HG03280 (cell line): ENCODE measurements at regions not wholly inside any gene's neighbourhood (a gene's known extent, or its start where the extent isn't known, plus 50 kb on each side); places are given as distances from the start of the nearest gene placed in this dataset.

Source experiments
- ATAC-seq: cut with Tn5 transposase; IDR thresholded peaks from one replicate; pipeline ENCODE4 v1.9.1; 2021; ENCODE audit warnings: mild to moderate bottlenecking, moderate library complexity; ENCODE audit not compliant: unreplicated experiment

GRCh38 chr4:119933606-119934005 lies 133.0 kb downstream of the MAD2L1 start:
- no peak for ATAC-seq

DNA sequence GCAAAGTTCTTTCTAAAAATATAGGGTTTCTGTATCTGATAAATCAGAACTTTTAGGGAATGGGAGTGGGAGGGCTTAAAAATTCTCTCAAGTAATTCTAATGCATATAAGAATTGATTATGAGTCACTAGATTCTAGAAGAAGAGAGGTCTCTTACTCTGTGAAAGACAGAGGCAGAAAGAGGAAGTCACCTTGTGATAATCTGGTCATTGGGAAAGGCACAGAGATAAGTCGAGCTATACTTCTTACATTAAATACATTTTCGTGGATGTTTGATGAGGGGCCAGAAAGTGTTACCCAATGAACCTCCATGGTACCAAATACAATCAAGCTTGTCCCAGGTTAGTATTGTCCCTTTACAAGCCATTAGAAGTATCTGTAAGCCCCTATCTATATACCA lies 134.4 kb downstream of the MAD2L1 start:
- no peak for ATAC-seq

- ATAC-seq, result no peak
Measured at GRCh38 chr4:119930546-119930945, 136.1 kb downstream of the MAD2L1 start.

- ATAC-seq, result no peak
Measured at GRCh38 chr4:119921830-119922229, 144.8 kb downstream of the MAD2L1 start.

- ATAC-seq, result no peak
Measured at GRCh38 chr4:119906277-119906676, 160.4 kb downstream of the MAD2L1 start.

DNA sequence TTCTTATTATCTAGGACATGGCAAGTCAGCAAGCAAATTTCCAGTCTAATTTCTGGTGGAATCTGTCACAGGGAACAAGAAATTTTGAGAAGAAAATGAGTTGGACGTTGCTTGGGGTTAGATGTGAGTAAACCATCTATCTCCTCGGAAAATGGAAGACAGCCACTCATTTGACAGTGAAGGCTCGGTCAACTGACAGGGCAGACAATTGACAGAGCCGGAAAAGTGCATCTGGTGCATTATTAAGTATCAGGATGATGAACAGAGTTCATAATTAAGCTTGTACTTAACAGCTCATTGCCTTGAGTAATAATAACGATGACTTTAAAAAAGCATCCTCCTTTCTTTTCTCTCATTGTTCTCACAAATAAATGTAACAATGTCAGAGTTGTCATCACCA lies 168.4 kb downstream of the MAD2L1 start:
- ATAC-seq, result no peak

DNA sequence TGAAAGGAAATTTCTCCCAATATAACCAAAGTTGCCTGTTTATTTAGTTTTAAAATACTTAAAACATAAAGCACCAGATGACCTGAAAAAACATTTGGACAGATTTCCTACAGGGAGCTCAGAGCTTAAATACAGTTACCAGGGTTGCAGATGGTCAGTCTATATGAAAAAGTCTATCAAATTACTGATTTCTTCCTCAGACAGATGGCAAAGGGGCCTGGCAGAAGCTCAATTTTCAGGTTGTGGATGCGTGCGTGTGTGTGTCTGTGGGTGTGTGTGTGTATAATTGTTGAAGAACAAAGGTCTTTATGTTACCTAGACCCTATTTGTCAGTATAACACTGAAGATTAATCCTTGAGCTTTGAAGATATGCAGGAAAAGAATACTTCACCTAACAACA lies 169.4 kb downstream of the MAD2L1 start:
- no peak for ATAC-seq

GRCh38 chr4:119894650-119895208 lies 171.9 kb downstream of the MAD2L1 start:
- ATAC-seq, result no peak

- no peak for ATAC-seq
Measured at GRCh38 chr4:119873794-119874325, 192.8 kb downstream of the MAD2L1 start.

DNA sequence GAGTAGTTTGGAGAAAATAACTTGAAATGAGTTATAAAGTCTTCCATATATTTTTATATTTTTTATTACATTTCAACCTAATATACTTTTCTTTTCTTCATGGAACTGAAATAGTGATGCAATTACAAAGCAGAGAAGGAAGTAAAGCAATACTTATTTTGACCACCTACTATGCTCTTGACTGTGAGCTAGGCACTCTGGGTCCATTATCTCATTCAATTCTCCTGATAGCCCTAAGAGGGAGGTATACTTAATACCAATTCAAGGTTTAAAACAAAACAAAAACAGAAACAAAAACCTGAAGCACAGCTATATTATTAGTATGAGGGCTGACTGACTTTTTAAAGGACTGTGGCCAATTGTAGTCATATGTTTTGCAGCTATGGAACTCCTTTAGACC lies 193.5 kb downstream of the MAD2L1 start:
- ATAC-seq, result no peak

GRCh38 chr4:119872371-119873016 lies 194.2 kb downstream of the MAD2L1 start:
- no peak for ATAC-seq

- ATAC-seq, result no peak
Measured at GRCh38 chr4:119870856-119871255, 195.8 kb downstream of the MAD2L1 start.

GRCh38 chr4:119865789-119866188 lies 200.9 kb downstream of the MAD2L1 start:
- ATAC-seq, result no peak

DNA sequence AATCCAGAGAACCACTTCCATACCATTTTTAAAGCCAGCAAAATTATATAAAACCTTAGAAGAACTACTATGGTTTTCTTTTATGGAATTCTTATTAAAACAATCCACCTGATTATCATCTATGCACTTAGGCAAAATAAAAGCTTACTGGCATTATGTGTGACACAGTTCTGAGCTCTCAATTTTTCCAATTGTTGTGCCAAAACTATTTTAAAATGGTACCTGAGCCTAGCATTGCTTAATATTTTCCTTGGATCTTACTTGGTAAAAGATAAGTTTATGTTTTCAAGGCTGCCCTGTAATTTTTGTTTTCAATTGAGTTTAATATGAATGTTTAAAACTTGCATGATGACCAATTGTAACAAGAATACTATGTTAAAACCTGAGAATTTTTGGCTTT lies 201.3 kb downstream of the MAD2L1 start:
- no peak for ATAC-seq

GRCh38 chr4:119861731-119862130 lies 204.9 kb downstream of the MAD2L1 start:
- no peak for ATAC-seq

DNA sequence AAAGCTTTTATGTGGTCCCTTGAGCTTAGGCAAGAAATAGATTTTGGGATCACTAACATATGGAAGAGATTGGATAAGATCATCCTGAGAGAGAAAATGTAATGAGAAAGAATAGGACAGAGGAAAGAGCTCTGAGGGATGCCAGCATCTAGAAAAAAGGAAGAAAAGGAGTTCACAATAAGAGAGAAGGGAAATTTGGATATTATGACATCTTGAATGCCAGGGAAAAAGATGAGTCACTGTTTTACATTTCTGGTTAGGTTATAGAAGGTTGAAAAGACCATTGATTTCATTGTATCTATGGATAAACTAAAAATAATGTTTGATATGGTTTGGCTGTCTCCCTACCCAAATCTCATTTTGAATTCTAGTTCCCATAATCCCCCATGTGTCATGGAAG lies 208.5 kb downstream of the MAD2L1 start:
- ATAC-seq, result no peak

DNA sequence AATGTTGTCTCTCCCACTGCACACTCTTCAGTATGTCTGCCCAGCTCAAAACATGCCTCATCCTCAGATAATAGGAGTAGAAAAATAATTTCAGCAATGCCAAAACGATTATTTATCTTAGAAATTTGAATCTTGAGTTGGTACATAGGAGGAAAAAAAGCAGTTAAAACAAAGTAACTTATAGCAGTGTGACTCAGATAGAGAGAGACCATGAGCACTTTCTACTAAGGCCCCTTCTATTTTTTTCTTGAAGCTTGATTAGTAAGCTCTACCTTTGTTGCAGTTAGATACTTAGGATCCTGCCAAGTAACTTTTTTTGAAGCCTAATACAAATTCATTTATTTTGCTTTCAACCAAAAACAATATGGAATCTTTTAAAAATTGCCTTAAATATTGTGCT lies 212.3 kb downstream of the MAD2L1 start:
- no peak for ATAC-seq

DNA sequence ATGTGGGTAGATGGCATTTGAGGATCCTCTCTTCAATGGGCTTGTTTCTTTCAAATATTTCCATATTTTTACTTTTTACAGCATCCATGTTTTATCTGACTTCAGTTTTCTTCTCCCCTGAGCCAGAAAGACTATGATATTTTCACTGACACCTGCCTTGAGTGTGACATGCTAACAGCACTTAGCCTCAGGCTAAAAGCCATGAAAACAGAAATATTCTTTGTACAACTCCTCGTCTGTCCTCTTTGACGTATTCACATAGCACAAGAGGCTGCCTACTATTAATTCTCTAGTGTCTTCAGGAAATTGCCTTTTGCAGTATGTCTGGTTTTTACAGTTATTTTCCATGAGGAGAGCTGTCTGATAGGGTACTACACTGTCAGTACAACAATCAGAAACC lies 215.0 kb downstream of the MAD2L1 start:
- ATAC-seq, result no peak

DNA sequence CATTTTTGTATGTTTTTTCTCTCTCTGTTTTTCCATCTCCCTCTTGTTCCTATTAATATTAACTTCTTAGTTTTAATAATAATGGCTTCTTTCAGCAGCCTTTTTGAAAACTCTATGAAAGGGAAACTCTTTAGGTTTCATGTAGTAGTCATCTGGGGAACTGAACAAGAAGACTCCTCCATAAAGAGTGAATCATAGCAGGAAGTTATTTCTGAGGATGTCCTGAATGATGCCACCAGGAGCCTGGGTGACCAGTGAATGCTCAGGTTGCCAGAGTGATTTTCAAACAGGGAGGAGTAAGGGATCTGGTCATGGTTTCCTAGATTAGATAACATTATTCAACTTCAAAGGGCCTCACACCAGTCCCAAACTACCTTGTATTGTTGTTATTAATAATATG lies 212.8 kb upstream of the PDE5A start:
- ATAC-seq, result no peak

DNA sequence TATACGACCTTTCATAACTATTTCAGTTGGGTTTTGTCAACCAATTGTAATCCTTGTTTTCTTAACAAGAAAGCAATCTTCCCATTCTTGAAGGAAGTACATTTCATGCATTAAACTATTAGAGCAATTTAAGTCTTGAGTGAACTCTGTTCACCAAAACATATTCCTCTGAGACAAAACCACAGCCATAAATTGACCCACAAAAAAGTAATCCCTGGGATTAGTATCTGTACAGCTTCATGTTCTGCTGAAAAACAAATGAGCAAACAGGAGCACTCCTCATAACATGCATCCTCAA lies 207.0 kb upstream of the PDE5A start:
- ATAC-seq, result no peak

DNA sequence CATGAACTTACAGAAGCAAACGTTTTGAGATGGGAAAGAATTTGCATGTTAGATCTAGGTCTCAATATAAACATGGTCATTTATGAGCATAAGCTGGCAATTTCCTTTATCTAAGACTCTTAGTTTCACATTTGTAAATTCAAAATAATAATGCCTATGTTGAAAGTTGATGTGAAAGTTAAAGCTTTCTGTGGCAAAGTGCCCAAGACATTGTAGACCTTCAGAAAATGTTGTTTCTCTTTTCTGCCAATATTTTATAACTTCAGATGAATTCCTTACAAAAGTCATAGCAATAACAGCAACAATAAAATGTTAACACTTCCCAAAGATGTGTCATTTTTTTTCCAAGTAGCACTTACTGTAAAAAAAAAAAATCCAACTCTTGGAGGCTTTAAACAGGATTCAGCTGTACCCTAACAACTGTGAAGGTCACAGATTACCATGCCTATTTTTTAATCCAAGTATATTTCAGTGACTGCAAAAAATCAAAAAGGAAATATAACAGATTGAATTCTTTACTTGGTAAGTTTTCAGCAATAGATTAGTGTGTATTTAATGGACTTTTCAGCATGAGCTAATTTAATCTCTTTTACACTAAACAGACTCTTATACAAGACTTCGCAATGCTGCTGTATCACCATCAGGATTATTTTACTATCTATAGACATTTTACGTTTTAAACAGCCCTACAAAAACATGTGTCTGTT lies 206.5 kb upstream of the PDE5A start:
- no peak for ATAC-seq

GRCh38 chr4:119833611-119834010 lies 205.0 kb upstream of the PDE5A start:
- no peak for ATAC-seq
